AG10803 (cell line): ENCODE measurements at regions not wholly inside any gene's neighbourhood (a gene's known extent, or its start where the extent isn't known, plus 50 kb on each side); places are given as distances from the start of the nearest gene placed in this dataset.
"Not testable (repeated sequence)": the region's sequence is repeated elsewhere in the genome, so short reads cannot be mapped to it uniquely, and the experiment has no call there.

Experiments used
- DNase-seq: peaks from one replicate; pipeline ENCODE4 v3.0.0; 2010; ENCODE audit warnings: low read depth
- H3K4me3 ChIP-seq: 2 replicates; pipeline ENCODE4 v1.5.1; 2011; ENCODE audit warnings: mild to moderate bottlenecking, low read length, control low read depth
- TF ChIP-seq, protein P1 (sequence below): conservative IDR thresholded peaks from 2 replicates; pipeline ENCODE4 v1.5.1; 2011; ENCODE audit warnings: mild to moderate bottlenecking, low read length, control low read depth, inconsistent platforms

GRCh38 chr20:30309938-30310337 lies 947.5 kb upstream of the DEFB115 start:
- H3K4me3 ChIP-seq, DNase-seq: not testable (repeated sequence)

GRCh38 chr20:30310385-30310784 lies 947.1 kb upstream of the DEFB115 start:
- H3K4me3 ChIP-seq, DNase-seq: not testable (repeated sequence)

- H3K4me3 ChIP-seq, DNase-seq: not testable (repeated sequence)
Measured at GRCh38 chr20:30312220-30312619, 945.2 kb upstream of the DEFB115 start.

DNA sequence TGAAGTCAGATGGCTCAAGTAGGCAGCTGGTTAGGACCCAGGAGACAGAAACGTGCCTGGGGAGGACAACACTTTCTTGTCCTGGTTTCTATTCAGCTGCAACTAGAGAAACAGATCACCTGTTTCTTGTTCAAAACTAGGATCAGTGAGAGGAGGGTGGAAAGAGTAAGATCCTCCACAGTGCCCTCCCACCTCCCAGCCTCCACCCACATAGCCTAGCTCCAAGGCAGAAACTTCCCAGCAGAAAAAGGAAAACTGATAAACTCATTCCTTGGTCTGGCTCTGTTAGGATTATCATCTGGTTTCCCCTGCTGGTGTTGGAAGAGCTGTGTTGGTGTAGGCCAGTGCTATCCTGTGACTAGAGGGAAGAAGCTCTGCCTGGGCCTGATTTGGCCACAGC lies 943.8 kb upstream of the DEFB115 start:
- not testable (repeated sequence) for DNase-seq, H3K4me3 ChIP-seq

DNA sequence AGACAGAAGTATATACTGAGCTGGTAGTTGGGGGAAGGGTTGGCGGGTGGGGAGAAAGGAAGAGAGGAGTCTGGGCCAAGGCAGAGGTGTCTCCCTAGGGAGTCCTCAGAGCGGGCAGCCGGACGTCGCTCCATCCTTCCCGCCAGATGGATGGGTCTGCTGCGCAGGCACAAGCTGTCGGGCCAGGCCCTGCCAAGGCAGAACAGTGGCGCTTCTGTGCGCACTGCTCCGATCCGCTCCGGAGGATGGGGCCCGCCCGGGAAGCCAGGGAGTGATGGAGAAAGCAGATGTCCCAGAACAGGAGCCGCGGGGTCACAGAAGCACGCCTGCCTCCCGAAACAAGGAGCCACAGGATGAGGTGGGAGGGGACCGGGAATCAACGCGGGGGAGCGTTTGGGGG lies 941.4 kb upstream of the DEFB115 start:
- H3K4me3 ChIP-seq = not testable (repeated sequence)

GRCh38 chr20:30316532-30317299 lies 940.7 kb upstream of the DEFB115 start:
- DNase-seq, H3K4me3 ChIP-seq: not testable (repeated sequence)

More for the DNA sequence above, 941.4 kb upstream of the DEFB115 start:
- DNase-seq = not testable (repeated sequence)

GRCh38 chr20:30333744-30334143 lies 923.7 kb upstream of the DEFB115 start:
- not testable (repeated sequence) for DNase-seq, H3K4me3 ChIP-seq

DNA sequence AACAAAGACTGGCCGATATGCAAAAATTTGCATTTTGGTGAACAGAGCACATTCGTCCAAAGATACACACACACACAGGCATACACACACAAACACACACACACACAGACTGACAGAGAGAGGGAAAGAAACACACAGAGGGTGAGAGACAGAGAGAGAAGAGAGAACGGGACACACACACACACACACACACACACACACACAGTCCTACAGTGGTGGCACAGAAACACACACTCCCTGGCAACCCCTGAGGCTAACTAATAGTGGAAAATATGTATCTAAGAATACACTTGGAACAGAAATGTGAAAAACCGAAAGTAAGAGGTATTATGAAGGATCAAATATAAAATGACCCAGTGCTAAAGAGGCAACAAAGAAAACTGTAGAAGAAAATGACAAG lies 919.9 kb upstream of the DEFB115 start:
- not testable (repeated sequence) for H3K4me3 ChIP-seq, DNase-seq

DNA sequence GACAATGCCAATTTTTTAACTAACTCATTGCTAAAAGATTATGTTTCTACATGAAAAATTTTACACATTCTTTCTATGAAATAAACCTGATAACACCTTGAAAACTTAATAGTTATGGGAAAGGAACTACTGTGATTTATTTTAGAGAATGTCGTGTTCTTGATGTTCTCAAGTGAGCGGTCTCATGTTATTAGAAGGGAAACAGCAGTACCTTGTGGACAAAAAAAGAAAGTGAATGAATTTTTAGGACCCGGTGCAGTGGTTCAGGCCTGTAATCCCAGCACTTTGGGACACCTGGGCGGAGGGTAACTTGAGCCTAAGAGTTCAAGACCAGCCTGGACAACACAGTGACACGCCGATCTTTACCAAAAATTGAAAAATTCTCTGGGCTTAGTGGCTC lies 908.5 kb upstream of the DEFB115 start:
- H3K4me3 ChIP-seq = not testable (repeated sequence)
- DNase-seq = peak; percentile 2
- TF ChIP-seq, protein P1, sequence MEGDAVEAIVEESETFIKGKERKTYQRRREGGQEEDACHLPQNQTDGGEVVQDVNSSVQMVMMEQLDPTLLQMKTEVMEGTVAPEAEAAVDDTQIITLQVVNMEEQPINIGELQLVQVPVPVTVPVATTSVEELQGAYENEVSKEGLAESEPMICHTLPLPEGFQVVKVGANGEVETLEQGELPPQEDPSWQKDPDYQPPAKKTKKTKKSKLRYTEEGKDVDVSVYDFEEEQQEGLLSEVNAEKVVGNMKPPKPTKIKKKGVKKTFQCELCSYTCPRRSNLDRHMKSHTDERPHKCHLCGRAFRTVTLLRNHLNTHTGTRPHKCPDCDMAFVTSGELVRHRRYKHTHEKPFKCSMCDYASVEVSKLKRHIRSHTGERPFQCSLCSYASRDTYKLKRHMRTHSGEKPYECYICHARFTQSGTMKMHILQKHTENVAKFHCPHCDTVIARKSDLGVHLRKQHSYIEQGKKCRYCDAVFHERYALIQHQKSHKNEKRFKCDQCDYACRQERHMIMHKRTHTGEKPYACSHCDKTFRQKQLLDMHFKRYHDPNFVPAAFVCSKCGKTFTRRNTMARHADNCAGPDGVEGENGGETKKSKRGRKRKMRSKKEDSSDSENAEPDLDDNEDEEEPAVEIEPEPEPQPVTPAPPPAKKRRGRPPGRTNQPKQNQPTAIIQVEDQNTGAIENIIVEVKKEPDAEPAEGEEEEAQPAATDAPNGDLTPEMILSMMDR = peak; percentile 8; the same call in 1 of the 2 replicates

- not testable (repeated sequence) for H3K4me3 ChIP-seq, DNase-seq
- TF ChIP-seq, protein P1 = peak; percentile 51
Measured at GRCh38 chr20:30356854-30357467, 900.5 kb upstream of the DEFB115 start.

DNA sequence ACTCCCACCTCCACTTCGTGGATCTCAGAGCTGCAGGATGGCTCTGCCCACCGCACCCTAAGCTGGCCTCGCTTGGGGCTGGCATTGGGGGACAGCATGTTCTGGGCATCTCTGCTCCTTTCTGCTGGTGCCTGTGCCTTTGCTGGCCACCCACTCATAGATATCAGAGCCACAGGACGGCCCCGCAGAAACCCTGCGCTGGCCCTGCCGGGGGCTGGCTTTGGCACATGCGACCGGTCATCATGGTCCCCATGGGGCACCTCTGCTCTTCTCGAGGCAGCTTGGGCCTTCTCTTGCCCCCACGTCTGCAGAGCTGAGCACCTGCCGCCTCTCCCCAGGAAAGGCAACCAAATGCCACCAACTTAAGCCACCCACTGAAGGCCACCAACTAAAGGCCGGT lies 895.7 kb upstream of the DEFB115 start:
- DNase-seq, H3K4me3 ChIP-seq: not testable (repeated sequence)

DNA sequence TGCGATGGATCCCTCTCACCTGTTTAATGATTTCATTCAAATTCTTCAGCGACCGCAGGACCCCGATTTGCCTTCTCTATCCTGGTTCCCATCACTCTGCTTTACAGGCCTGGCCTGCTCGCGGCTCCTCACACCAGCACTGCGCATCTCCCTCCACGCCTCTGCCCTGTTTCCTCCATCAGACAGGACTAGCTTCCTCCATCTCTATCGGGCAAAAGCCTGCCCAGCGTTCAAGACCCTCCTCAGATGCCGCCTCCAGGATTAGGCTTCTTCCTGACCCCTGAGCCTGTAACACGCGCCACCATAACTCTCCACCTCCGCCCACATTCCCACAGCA lies 881.1 kb upstream of the DEFB115 start:
- DNase-seq = not testable (repeated sequence)
- H3K4me3 ChIP-seq = peak overlapping the region; percentile 87
